ENCODE measurements at regions not wholly inside any gene's neighbourhood (a gene's known extent, or its start where the extent isn't known, plus 50 kb on each side); places are given as distances from the start of the nearest gene placed in this dataset.
"Not testable (repeated sequence)": the region's sequence is repeated elsewhere in the genome, so short reads cannot be mapped to it uniquely, and the experiment has no call there.

GRCh38 chr2:231869704-231870103, 56.5 kb downstream of the NPPC start:
- FAIRE-seq = no peak
- H3K27me3 ChIP-seq (ENCODE audit: control insufficient read depth, extremely low read depth, insufficient read depth, low read length) = no peaks in the 10 kb centered on the region
- no peaks in the 10 kb centered on the region for H3K9me3 ChIP-seq (ENCODE audit: control insufficient read depth, low read depth, low read length)
- no peaks in the 10 kb centered on the region for H3K36me3 ChIP-seq (ENCODE audit: control insufficient read depth in 2 of 2, extremely low read depth in 1 of 2, insufficient read depth in 2 of 2, low read length in 2 of 2)
- H3K79me2 ChIP-seq (ENCODE audit: control insufficient read depth, insufficient read depth, low read length) = no peaks in the 10 kb centered on the region
- no peaks in the 10 kb centered on the region for H3K4me1 ChIP-seq (ENCODE audit: control insufficient read depth, extremely low read depth, insufficient read depth, low read length)
- H3K4me2 ChIP-seq (ENCODE audit: control insufficient read depth, extremely low read depth, insufficient read depth, low read depth, low read length) = no peak overlapping the region
- DNase-seq (ENCODE audit: low read depth, low spot score) = no peak
- dilution Hi-C loops (cut with MboI; ENCODE audit: extremely low pct_ligation_motif_present, low sequenced_read_pairs) = no loop called here
- H4K20me1 ChIP-seq (ENCODE audit: control insufficient read depth, extremely low read depth, insufficient read depth, low read length) = no peaks in the 10 kb centered on the region
- TF ChIP-seq CTCF (optimal IDR thresholded peaks at IDR 0.05 in 1 of 3, IDR thresholded peaks at IDR 0.05 in 1 of 3, conservative IDR thresholded peaks at IDR 0.05 in 1 of 3; ENCODE audit: extremely low read depth in 1 of 3, insufficient read depth in 2 of 3, low read length in 3 of 3) = no peak
- TF ChIP-seq EZH2 (IDR thresholded peaks at IDR 0.05; ENCODE audit: low read length) = no peak
- H3K9me1 ChIP-seq (ENCODE audit: control insufficient read depth, extremely low read depth, insufficient read depth, low read length) = no peaks in the 10 kb centered on the region
- no peak overlapping the region for H3K4me3 ChIP-seq (ENCODE audit: control insufficient read depth in 2 of 3, extremely low read depth in 1 of 3, insufficient read depth in 2 of 3, low read depth in 1 of 3, low read length in 3 of 3)
- H2AFZ ChIP-seq (ENCODE audit: control insufficient read depth, low read length) = no peak overlapping the region
- no peak overlapping the region for H3K27ac ChIP-seq (ENCODE audit: control insufficient read depth, insufficient read depth, low read length)
- no peak overlapping the region for H3K9ac ChIP-seq (ENCODE audit: control insufficient read depth, extremely low read depth, insufficient read depth, low read length)

DNA sequence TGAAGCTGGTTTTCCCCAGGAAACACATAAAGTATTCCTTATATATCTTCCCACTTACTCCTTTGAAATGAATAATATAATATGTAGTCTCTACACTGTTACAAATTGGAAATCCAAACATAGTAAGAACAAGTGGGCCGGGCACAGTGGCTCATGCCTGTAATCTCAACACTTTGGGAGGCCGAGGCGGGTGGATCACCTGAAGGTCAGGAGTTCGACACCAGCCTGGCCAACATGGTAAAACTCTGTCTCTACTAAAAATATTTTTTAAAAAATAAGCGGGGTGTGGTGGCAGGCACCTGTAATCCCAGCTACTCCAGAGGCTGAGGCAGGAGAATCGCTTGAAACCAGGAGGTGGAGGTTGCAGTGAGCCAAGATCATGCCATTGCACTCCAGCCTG, 57.2 kb downstream of the NPPC start:
- FAIRE-seq; H3K9me1 ChIP-seq (ENCODE audit: control insufficient read depth, extremely low read depth, insufficient read depth, low read length): not testable (repeated sequence)

DNA sequence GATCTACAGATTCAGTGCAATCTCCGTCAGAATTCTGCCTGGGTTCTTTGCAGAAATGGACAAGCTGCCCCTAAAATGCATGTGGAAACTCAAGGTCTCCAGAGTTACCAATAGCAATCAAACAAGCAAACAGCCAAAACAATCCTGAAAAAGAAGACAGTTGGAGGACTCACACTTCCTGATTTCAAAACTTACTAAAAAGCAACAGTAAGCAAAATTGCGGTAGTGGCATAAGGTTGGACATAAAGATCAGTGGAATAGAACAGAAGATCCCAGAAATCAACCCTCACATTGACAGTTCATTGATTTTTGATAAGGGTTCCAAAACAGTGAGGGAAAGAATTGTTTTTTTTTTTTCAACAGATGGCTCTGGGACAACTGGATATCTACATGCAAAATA, 59.7 kb downstream of the NPPC start:
- Histone ChIP-seq H3K4me1 (ENCODE audit: control insufficient read depth, extremely low read depth, insufficient read depth, low read length) (peaks cover 3% of the 10 kb centered on the region), H3K4me3 (ENCODE audit: control insufficient read depth in 2 of 3, extremely low read depth in 1 of 3, insufficient read depth in 2 of 3, low read depth in 1 of 3, low read length in 3 of 3) (no peak overlapping the region), H4K20me1 (ENCODE audit: control insufficient read depth, extremely low read depth, insufficient read depth, low read length) (no peaks in the 10 kb centered on the region), H3K9ac (ENCODE audit: control insufficient read depth, extremely low read depth, insufficient read depth, low read length) (no peak overlapping the region), H3K4me2 (ENCODE audit: control insufficient read depth, extremely low read depth, insufficient read depth, low read depth, low read length) (no peak overlapping the region), H3K36me3 (ENCODE audit: control insufficient read depth in 2 of 2, extremely low read depth in 1 of 2, insufficient read depth in 2 of 2, low read length in 2 of 2) (no peaks in the 10 kb centered on the region), H3K9me1 (ENCODE audit: control insufficient read depth, extremely low read depth, insufficient read depth, low read length) (no peaks in the 10 kb centered on the region), H3K27me3 (ENCODE audit: control insufficient read depth, extremely low read depth, insufficient read depth, low read length) (no peaks in the 10 kb centered on the region), H2AFZ (ENCODE audit: control insufficient read depth, low read length) (no peak overlapping the region), H3K79me2 (ENCODE audit: control insufficient read depth, insufficient read depth, low read length) (no peaks in the 10 kb centered on the region), H3K27ac (ENCODE audit: control insufficient read depth, insufficient read depth, low read length) (no peak overlapping the region), H3K9me3 (ENCODE audit: control insufficient read depth, low read depth, low read length) (no peaks in the 10 kb centered on the region)
- DNase-seq (ENCODE audit: low read depth, low spot score) (no peak), FAIRE-seq (no peak)
- TF ChIP-seq EZH2 (IDR thresholded peaks at IDR 0.05; ENCODE audit: low read length) (no peak), CTCF (optimal IDR thresholded peaks at IDR 0.05 in 1 of 3, IDR thresholded peaks at IDR 0.05 in 1 of 3, conservative IDR thresholded peaks at IDR 0.05 in 1 of 3; ENCODE audit: extremely low read depth in 1 of 3, insufficient read depth in 2 of 3, low read length in 3 of 3) (no peak)
- dilution Hi-C loops (cut with MboI; ENCODE audit: extremely low pct_ligation_motif_present, low sequenced_read_pairs) = no loop called here

More for the DNA sequence above, 57.2 kb downstream of the NPPC start:
- dilution Hi-C loops (cut with MboI; ENCODE audit: extremely low pct_ligation_motif_present, low sequenced_read_pairs); H3K36me3 ChIP-seq (ENCODE audit: control insufficient read depth in 2 of 2, extremely low read depth in 1 of 2, insufficient read depth in 2 of 2, low read length in 2 of 2); H3K9ac ChIP-seq (ENCODE audit: control insufficient read depth, extremely low read depth, insufficient read depth, low read length); H3K4me2 ChIP-seq (ENCODE audit: control insufficient read depth, extremely low read depth, insufficient read depth, low read depth, low read length); DNase-seq (ENCODE audit: low read depth, low spot score); H3K27ac ChIP-seq (ENCODE audit: control insufficient read depth, insufficient read depth, low read length); H3K79me2 ChIP-seq (ENCODE audit: control insufficient read depth, insufficient read depth, low read length); H3K4me3 ChIP-seq (ENCODE audit: control insufficient read depth in 2 of 3, extremely low read depth in 1 of 3, insufficient read depth in 2 of 3, low read depth in 1 of 3, low read length in 3 of 3); H3K9me3 ChIP-seq (ENCODE audit: control insufficient read depth, low read depth, low read length); H2AFZ ChIP-seq (ENCODE audit: control insufficient read depth, low read length); H3K27me3 ChIP-seq (ENCODE audit: control insufficient read depth, extremely low read depth, insufficient read depth, low read length); H3K4me1 ChIP-seq (ENCODE audit: control insufficient read depth, extremely low read depth, insufficient read depth, low read length); H4K20me1 ChIP-seq (ENCODE audit: control insufficient read depth, extremely low read depth, insufficient read depth, low read length): not testable (repeated sequence)
